HG03575 (cell line): ENCODE measurements at regions not wholly inside any gene's neighbourhood (a gene's known extent, or its start where the extent isn't known, plus 50 kb on each side); places are given as distances from the start of the nearest gene placed in this dataset.
"Not testable (repeated sequence)": the region's sequence is repeated elsewhere in the genome, so short reads cannot be mapped to it uniquely, and the experiment has no call there.

Source experiments
- ATAC-seq: cut with Tn5 transposase; IDR thresholded peaks from one replicate; pipeline ENCODE4 v1.9.1; 2021; ENCODE audit not compliant: unreplicated experiment, insufficient number of reproducible peaks, low FRiP score; ENCODE audit errors: extremely low read depth

DNA sequence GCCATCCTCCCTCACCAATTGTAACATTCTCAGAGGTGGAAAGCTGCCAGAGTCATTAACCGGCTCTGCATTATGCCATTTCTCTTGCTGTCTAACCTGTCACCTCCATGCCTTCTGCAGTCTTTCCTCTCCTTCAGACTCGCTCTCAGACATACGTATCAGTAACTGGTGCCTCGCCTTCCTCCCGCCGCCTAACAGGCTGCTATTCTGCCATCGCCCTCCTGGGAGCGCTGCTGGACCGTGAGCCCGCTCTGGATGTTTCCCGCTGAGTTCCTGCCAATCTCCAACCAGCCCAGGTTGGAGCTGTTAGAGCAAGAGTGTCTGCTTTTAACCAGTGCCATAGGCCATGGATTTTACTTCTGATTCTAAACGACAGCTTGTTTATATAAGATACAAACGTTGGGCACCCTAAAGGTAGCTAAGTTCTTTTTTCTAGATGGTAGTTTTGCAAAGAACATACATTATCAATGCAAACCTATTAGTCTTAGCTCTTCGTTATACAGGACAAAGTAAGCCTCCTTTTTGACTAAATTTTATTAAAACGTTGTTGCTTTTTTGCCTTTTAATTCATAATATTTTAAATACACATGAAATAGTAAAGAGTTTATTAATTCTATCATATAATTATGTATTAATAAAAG lies 59.5 kb upstream of the NEIL3 start:
- ATAC-seq: peak; percentile 93

DNA sequence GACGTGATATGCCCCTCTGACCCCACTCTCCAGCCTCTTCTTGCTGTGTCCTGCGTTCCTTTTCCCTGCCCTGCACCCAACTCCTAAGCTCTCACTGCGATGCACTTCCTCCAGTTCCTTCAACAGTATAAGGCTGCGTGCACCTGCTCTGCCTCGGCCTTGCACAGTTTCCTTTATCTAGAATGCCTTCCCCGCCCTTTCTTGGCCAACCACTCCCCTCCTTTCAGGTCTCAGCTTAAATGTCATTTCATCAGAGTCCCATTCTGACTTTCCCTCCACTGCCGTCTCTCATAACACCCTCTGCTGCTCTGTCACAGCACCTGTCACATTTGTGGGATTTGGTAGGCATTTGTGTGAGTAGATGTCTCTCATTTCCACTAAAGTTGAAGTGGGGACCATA lies 58.4 kb upstream of the NEIL3 start:
- ATAC-seq: no peak

DNA sequence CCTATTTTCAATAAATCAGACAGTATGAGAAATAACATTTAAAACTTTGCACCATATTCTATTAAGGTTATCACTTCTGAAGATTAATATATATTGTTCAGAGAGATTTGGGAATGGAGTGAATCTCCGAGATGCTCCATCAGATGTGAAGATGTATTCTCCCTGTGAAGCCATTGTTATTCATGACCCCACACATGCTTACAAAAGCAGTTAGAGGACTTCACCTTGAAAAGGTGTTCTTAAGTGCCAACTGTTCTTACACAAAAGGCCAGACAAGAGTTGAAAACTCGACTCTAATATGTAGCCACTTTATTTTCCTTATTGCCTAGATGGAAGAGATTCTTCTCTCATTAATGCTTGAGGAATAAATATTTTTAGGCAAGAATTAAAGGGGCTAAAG lies 54.3 kb upstream of the NEIL3 start:
- ATAC-seq: no peak

DNA sequence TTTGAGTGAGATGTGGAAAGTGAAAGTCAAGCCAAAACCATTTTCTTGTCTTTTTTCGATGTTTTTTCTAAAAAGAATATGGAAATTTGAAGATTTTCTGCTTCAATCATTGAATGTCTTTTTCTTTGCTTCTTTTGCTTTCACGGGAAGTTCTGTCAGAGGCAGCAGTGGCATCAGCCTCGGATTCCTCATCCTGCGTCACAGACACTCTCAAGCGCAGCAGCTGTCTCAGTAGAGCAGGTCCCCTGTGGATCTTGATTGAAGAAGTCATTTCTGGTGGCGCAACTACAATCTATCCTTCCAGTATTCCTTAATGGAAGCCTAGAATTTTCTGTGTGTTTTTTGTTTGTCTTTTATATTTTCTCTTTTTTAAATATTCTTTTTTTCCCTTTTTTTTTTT lies 52.7 kb upstream of the NEIL3 start:
- ATAC-seq: no peak

DNA sequence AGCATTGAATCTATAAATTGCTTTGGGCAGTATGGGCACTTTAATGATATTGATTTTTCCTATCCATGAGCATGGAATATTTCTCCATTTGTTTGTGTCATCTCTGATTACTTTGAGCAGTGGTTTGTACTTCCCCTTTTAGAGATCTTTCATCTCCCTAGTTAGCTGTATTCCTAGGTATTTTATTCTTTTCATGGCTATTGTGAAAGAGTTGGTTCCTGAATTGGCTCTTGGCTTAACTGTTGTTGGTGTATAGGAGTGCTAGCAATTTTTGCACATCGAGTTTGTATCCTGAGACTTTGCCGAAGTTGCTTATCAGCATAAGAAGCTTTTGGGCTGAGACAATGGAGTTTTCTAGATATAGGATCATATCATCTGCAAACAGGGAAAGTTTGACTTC lies 50.2 kb upstream of the NEIL3 start:
- not testable (repeated sequence) for ATAC-seq
